ENCODE measurements at regions not wholly inside any gene's neighbourhood (a gene's known extent, or its start where the extent isn't known, plus 50 kb on each side); places are given as distances from the start of the nearest gene placed in this dataset.

DNA sequence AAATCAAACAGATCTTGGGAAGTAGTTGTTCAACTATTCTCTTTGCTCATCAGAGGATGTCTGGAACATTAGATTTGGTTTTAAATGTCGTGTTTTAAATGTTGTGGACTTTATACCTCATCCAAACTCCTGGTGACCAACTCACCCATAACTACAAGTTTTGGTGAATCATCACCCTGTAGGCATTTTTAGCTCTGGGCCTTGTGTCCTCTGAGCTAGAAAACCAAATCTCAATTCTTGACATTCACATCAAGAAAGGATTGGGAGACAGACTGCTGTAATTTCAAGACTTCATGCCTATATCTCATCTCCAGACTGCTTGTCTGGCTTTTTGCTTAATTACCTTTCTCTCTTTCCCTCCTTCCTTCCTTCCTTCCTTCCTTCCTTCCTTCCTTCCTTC, 228.5 kb upstream of the ROBO2 start:
- H3K36me3 ChIP-seq (ENCODE audit: control insufficient read depth, insufficient read depth, low read length): no peaks in the 10 kb centered on the region
- intact Hi-C loops (cut with micrococcal nuclease; ENCODE audit: unreplicated experiment): no loop called here
- Mint-ChIP-seq H3K9me3 (ENCODE audit: unreplicated experiment) (no peaks in the 10 kb centered on the region), H3K27ac (ENCODE audit: unreplicated experiment) (no peak overlapping the region), H3K4me1 (ENCODE audit: low read depth, unreplicated experiment) (no peaks in the 10 kb centered on the region), H3K36me3 (ENCODE audit: insufficient read depth, unreplicated experiment) (no peaks in the 10 kb centered on the region), H3K27me3 (ENCODE audit: insufficient read depth, unreplicated experiment) (no peaks in the 10 kb centered on the region), H3K4me3 (ENCODE audit: unreplicated experiment) (no peak overlapping the region)
- no TSS peak for BruUV-seq (replicated peaks)
- H3K9me3 ChIP-seq: no peaks in the 10 kb centered on the region
- H3K27me3 ChIP-seq (replicated peaks; ENCODE audit: control insufficient read depth, insufficient read depth, low read length): no peaks in the 10 kb centered on the region
- DNase-seq: no peak
- CTCF ChIA-PET: no interaction called here
- H3K4me1 ChIP-seq: no peaks in the 10 kb centered on the region
- TF ChIP-seq, protein P1, sequence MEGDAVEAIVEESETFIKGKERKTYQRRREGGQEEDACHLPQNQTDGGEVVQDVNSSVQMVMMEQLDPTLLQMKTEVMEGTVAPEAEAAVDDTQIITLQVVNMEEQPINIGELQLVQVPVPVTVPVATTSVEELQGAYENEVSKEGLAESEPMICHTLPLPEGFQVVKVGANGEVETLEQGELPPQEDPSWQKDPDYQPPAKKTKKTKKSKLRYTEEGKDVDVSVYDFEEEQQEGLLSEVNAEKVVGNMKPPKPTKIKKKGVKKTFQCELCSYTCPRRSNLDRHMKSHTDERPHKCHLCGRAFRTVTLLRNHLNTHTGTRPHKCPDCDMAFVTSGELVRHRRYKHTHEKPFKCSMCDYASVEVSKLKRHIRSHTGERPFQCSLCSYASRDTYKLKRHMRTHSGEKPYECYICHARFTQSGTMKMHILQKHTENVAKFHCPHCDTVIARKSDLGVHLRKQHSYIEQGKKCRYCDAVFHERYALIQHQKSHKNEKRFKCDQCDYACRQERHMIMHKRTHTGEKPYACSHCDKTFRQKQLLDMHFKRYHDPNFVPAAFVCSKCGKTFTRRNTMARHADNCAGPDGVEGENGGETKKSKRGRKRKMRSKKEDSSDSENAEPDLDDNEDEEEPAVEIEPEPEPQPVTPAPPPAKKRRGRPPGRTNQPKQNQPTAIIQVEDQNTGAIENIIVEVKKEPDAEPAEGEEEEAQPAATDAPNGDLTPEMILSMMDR (IDR thresholded peaks at IDR 0.05; ENCODE audit: insufficient read depth in 1 of 2, low read depth in 1 of 2, low read length in 1 of 2, severe bottlenecking in 1 of 2, unreplicated experiment in 1 of 2): no peak
- H3K4me3 ChIP-seq (ENCODE audit: low read depth, low read length): no peak overlapping the region
- POLR2A ChIA-PET: no interaction called here

DNA sequence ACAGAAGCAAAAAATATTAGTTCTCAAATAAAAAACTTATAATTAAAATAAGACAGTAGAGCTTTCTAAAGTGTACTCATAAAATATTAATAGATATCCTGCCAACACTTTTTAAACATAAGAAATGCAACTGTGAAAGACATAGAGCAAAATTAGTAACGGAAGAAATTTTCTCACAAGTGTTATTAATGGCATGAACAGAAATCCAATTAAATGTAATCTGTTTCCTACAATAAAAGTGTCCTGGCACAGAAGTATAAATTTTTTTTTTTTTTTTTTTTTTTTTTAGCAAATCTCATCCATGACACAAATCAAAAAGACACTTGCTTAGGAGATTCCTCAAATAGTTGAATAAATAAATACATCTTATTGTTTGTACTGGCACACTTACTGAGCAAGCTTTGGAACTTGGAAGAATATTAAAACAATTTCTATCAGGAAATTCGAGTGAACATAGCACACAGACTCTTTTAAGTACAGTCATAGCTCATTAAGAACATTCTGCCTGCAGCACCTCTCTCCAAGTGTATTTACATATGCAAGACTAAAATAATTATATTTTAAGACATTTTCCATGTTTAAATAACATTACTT, 227.2 kb upstream of the ROBO2 start:
- Mint-ChIP-seq H3K9me3 (ENCODE audit: unreplicated experiment) (no peaks in the 10 kb centered on the region), H3K4me3 (ENCODE audit: unreplicated experiment) (no peak overlapping the region), H3K4me1 (ENCODE audit: low read depth, unreplicated experiment) (no peaks in the 10 kb centered on the region), H3K27me3 (ENCODE audit: insufficient read depth, unreplicated experiment) (no peaks in the 10 kb centered on the region), H3K36me3 (ENCODE audit: insufficient read depth, unreplicated experiment) (no peaks in the 10 kb centered on the region), H3K27ac (ENCODE audit: unreplicated experiment) (no peak overlapping the region)
- ChIA-PET CTCF (no interaction called here), POLR2A (no interaction called here)
- BruUV-seq (replicated peaks): no TSS peak
- DNase-seq: no peak
- Histone ChIP-seq H3K36me3 (ENCODE audit: control insufficient read depth, insufficient read depth, low read length) (no peaks in the 10 kb centered on the region), H3K9me3 (no peaks in the 10 kb centered on the region), H3K4me3 (ENCODE audit: low read depth, low read length) (no peak overlapping the region), H3K27me3 (replicated peaks; ENCODE audit: control insufficient read depth, insufficient read depth, low read length) (no peaks in the 10 kb centered on the region), H3K4me1 (no peaks in the 10 kb centered on the region)
- intact Hi-C loops (cut with micrococcal nuclease; ENCODE audit: unreplicated experiment): no loop called here
- TF ChIP-seq, protein P1 (IDR thresholded peaks at IDR 0.05; ENCODE audit: insufficient read depth in 1 of 2, low read depth in 1 of 2, low read length in 1 of 2, severe bottlenecking in 1 of 2, unreplicated experiment in 1 of 2): no peak

DNA sequence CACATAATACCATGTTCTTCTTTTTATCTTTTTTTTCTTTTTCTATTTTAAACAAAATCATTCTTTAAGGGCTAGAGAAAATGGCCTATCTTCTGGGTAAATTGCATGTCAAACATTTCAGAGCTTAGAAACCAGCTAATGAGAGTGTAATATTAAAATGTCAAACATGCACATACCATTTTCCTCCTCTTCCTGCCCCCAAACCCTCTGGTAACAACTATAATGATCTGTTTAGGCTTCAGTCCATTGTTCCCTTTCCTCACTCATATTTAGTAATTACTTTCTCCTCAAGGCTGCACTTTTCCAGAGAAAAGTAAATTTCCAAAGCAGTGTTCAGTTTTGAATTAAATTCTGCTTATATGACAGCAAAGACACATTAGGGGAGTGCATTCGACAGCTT, 224.3 kb upstream of the ROBO2 start:
- Histone ChIP-seq H3K36me3 (ENCODE audit: control insufficient read depth, insufficient read depth, low read length) (no peaks in the 10 kb centered on the region), H3K4me3 (ENCODE audit: low read depth, low read length) (no peak overlapping the region), H3K9me3 (no peaks in the 10 kb centered on the region), H3K27me3 (replicated peaks; ENCODE audit: control insufficient read depth, insufficient read depth, low read length) (no peaks in the 10 kb centered on the region), H3K4me1 (no peaks in the 10 kb centered on the region)
- ChIA-PET CTCF (no interaction called here), POLR2A (no interaction called here)
- no peaks in the 10 kb centered on the region for H3K9me3 Mint-ChIP-seq (ENCODE audit: unreplicated experiment)
- no peak overlapping the region for H3K27ac Mint-ChIP-seq (ENCODE audit: unreplicated experiment)
- no peaks in the 10 kb centered on the region for H3K36me3 Mint-ChIP-seq (ENCODE audit: insufficient read depth, unreplicated experiment)
- H3K4me1 Mint-ChIP-seq (ENCODE audit: low read depth, unreplicated experiment): no peaks in the 10 kb centered on the region
- intact Hi-C loops (cut with micrococcal nuclease; ENCODE audit: unreplicated experiment): no loop called here
- H3K27me3 Mint-ChIP-seq (ENCODE audit: insufficient read depth, unreplicated experiment): peaks cover 3% of the 10 kb centered on the region
- no peak overlapping the region for H3K4me3 Mint-ChIP-seq (ENCODE audit: unreplicated experiment)
- no peak for DNase-seq
- no TSS peak for BruUV-seq (replicated peaks)
- TF ChIP-seq, protein P1 (IDR thresholded peaks at IDR 0.05; ENCODE audit: insufficient read depth in 1 of 2, low read depth in 1 of 2, low read length in 1 of 2, severe bottlenecking in 1 of 2, unreplicated experiment in 1 of 2): no peak

All from Caco-2 (cell line).